Mammary epithelial cell (primary cell): ENCODE measurements at regions not wholly inside any gene's neighbourhood (a gene's known extent, or its start where the extent isn't known, plus 50 kb on each side); places are given as distances from the start of the nearest gene placed in this dataset.

Experiments
- CTCF ChIP-seq, 2 donors: IDR thresholded peaks in 1 of 2; conservative IDR thresholded peaks in 1 of 2; 2 replicates each; pipeline ENCODE4 v1.5.1; 2011 to 2012; ENCODE audit warnings: inconsistent platforms in 2 of 2, low read length in 2 of 2, mild to moderate bottlenecking in 2 of 2, control low read depth in 1 of 2, low read depth in 1 of 2; ENCODE audit not compliant: insufficient read depth in 1 of 2; ENCODE audit errors: extremely low read depth in 1 of 2
- EZH2 ChIP-seq: IDR thresholded peaks from 2 replicates; pipeline ENCODE4 v1.6.1; 2012; ENCODE audit warnings: low read length, inconsistent platforms, borderline replicate concordance

- TF ChIP-seq CTCF (conservative IDR thresholded peaks at IDR 0.05 in 1 of 2, IDR thresholded peaks at IDR 0.05 in 1 of 2; ENCODE audit: extremely low read depth in 1 of 2, insufficient read depth in 1 of 2, low read depth in 1 of 2, low read length in 2 of 2), result no peak
- no peak for TF ChIP-seq EZH2
Measured at GRCh38 chr4:72983709-72984108, 85.8 kb downstream of the COX18 start.
